Amniotic stem cell (primary cell): ENCODE measurements at regions not wholly inside any gene's neighbourhood (a gene's known extent, or its start where the extent isn't known, plus 50 kb on each side); places are given as distances from the start of the nearest gene placed in this dataset.

ENCODE experiments used
- DNase-seq: peaks from one replicate; lab custom pipeline; 2025; lab: John Stamatoyannopoulos, UW

- no peak for DNase-seq
Measured at GRCh38 chr7:24341691-24342413, 57.9 kb downstream of the NPY start.

GRCh38 chr7:24343614-24344013, 59.6 kb downstream of the NPY start:
- no peak for DNase-seq

- DNase-seq = no peak
Measured at GRCh38 chr7:24346129-24346528, 62.1 kb downstream of the NPY start.

GRCh38 chr7:24346716-24347115, 62.7 kb downstream of the NPY start:
- no peak for DNase-seq

- no peak for DNase-seq
Measured at GRCh38 chr7:24349339-24349738, 65.3 kb downstream of the NPY start.

- DNase-seq = no peak
Measured at GRCh38 chr7:24354456-24354855, 70.5 kb downstream of the NPY start.

GRCh38 chr7:24356718-24357386, 72.9 kb downstream of the NPY start:
- DNase-seq = no peak

GRCh38 chr7:24361001-24361400, 77.0 kb downstream of the NPY start:
- no peak for DNase-seq

- no peak for DNase-seq
Measured at GRCh38 chr7:24365606-24366005, 81.6 kb downstream of the NPY start.

- no peak for DNase-seq
Measured at GRCh38 chr7:24366876-24367275, 82.9 kb downstream of the NPY start.

- no peak for DNase-seq
Measured at GRCh38 chr7:24368161-24368560, 84.2 kb downstream of the NPY start.

- no peak for DNase-seq
Measured at GRCh38 chr7:24370541-24370940, 86.6 kb downstream of the NPY start.

GRCh38 chr7:24372961-24373955, 89.3 kb downstream of the NPY start:
- DNase-seq = no peak

- no peak for DNase-seq
Measured at GRCh38 chr7:24378871-24379616, 95.1 kb downstream of the NPY start.

GRCh38 chr7:24381894-24382505, 98.0 kb downstream of the NPY start:
- DNase-seq = no peak

- DNase-seq = no peak
Measured at GRCh38 chr7:24383055-24383454, 99.1 kb downstream of the NPY start.

- no peak for DNase-seq
Measured at GRCh38 chr7:24384362-24385030, 100.5 kb downstream of the NPY start.

GRCh38 chr7:24388212-24388611, 104.2 kb downstream of the NPY start:
- no peak for DNase-seq

- no peak for DNase-seq
Measured at GRCh38 chr7:24390376-24391157, 106.6 kb downstream of the NPY start.

GRCh38 chr7:24392774-24393173, 108.8 kb downstream of the NPY start:
- DNase-seq = no peak
